Astrocyte of the spinal cord (primary cell): ENCODE measurements at regions not wholly inside any gene's neighbourhood (a gene's known extent, or its start where the extent isn't known, plus 50 kb on each side); places are given as distances from the start of the nearest gene placed in this dataset.

ENCODE experiments used
- DNase-seq: peaks from one replicate; pipeline ENCODE4 v3.0.0; 2011; ENCODE audit warnings: low read depth, low spot score
- H3K4me3 ChIP-seq: 2 replicates; pipeline ENCODE4 v1.5.1; 2011; ENCODE audit warnings: low read depth, mild to moderate bottlenecking, low read length, moderate library complexity
- in situ Hi-C: cut with HindIII; loops from 2 replicates; pipeline ENCODE4 v1.10.0; 2017; ENCODE audit warnings: low sequenced_read_pairs
- TF ChIP-seq, protein P1 (sequence below): IDR thresholded peaks from 2 replicates; pipeline ENCODE4 v1.5.1; 2012; ENCODE audit warnings: low read depth, mild to moderate bottlenecking, low read length, inconsistent platforms

DNA sequence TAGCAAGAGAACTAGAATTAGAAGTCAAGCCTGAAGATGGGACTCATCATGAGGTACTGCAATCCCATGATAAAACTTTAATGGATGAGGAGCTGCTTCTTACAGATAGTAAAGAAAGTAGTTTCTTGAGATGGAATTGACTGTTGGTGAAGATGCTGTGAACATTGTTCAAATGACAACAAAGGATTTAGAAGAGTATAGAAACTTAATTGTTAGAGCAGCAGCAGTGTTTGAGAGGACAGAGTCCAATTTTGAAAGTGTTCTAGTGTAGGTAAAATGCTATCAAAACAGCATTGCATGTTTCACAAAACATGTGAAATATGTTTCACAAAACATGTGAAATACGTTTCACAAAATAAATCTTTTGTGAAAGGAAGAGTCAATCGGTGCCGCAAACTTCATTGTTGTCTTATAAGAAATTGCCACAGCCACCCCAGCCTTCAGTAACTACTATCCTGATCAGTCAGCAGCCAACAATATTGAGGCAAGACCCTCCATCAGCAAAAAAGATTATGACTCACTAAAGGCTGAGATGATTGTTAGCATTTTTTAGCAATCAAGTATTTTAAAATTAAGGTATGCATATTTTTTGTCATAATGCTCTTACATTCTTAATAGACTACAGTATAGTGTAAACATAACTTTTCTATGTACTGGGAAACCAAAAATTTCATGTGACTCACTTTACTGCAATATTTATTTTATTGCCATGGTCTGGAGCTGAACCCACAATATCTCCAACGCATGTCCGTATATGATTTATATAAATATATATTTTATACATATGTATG lies 173.4 kb upstream of the BMP4 start:
- no peak overlapping the region for H3K4me3 ChIP-seq
- in situ Hi-C loops = no loop called here
- TF ChIP-seq, protein P1, sequence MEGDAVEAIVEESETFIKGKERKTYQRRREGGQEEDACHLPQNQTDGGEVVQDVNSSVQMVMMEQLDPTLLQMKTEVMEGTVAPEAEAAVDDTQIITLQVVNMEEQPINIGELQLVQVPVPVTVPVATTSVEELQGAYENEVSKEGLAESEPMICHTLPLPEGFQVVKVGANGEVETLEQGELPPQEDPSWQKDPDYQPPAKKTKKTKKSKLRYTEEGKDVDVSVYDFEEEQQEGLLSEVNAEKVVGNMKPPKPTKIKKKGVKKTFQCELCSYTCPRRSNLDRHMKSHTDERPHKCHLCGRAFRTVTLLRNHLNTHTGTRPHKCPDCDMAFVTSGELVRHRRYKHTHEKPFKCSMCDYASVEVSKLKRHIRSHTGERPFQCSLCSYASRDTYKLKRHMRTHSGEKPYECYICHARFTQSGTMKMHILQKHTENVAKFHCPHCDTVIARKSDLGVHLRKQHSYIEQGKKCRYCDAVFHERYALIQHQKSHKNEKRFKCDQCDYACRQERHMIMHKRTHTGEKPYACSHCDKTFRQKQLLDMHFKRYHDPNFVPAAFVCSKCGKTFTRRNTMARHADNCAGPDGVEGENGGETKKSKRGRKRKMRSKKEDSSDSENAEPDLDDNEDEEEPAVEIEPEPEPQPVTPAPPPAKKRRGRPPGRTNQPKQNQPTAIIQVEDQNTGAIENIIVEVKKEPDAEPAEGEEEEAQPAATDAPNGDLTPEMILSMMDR = no peak
- DNase-seq = no peak

DNA sequence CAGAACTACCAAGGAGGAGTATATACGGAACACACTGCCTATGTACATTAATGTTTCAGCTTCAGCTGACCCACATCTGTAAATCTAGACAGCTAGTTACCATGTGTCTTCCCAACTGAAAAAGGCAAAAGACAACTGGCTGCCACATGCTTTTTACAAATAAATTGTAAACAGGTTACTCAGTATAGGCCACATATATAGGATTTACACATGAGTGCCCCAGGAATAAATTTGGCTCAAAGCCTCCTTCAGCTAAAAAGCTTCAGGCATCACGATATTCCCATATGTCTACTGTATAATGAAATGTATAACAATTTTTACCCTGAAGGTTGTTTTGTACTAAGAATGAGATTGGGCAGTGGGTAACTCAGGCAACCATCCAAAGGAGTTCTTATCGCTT lies 175.9 kb upstream of the BMP4 start:
- in situ Hi-C loops = no loop called here
- no peak overlapping the region for H3K4me3 ChIP-seq
- TF ChIP-seq, protein P1 = no peak
- no peak for DNase-seq

DNA sequence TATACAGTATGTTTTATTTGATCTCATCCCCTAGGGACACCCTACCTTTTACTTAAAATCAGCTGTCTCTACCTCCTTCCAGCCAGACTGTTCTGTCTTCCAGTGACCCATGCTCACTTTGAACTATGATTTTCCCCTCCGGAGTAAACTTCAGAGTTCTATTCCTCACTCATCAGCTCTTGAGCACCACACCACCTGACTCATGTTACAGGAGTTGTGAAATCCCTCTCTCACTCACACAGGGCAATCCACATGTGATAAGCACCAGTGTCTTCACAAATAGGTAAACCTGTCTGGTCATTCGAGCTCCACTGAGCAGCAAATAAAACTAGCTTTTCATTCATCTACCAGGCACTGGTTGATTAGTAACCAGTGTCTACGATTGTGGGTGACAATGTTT lies 177.3 kb upstream of the BMP4 start:
- in situ Hi-C loops = no loop called here
- H3K4me3 ChIP-seq = no peak overlapping the region

GRCh38 chr14:54135804-54136280 lies 179.2 kb upstream of the BMP4 start:
- no peak overlapping the region for H3K4me3 ChIP-seq
- TF ChIP-seq, protein P1 = no peak
- in situ Hi-C loops = no loop called here
- DNase-seq = no peak

More for the DNA sequence above, 177.3 kb upstream of the BMP4 start:
- TF ChIP-seq, protein P1 = no peak
- DNase-seq = no peak

DNA sequence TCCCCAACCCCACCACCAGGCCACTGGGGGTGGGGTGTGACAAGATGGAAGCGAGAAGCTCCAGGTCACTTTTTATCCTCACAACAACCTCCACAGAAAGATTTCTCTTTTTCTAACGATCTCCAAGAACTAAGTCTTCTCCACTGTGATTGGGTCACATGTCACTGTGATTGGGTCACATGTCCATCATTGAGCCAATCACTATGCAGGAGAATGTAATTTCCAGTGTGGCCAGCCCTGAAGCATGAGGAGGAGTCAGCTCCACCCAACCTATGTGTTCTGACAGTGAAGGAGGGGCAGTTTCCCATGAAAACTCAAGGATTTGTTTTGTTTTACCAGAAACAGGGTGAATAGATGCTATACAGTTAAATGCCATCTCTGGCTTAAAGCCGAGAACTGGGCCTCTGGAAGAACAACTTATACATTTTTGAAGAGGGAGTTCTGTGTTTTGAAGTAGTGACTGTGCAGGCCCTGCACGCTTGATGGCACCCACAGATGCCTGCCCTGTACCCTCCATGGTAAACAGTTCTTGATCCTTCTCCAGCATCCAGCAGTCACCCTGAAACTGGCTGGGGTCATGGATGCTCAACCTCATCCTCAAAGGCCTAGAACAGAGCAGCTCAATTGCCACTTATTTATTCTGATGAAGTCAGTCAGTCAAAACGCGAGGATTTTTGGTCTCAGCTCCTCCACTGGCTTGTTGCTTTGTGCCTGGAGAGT lies 180.4 kb upstream of the BMP4 start:
- no peak for DNase-seq
- H3K4me3 ChIP-seq = no peak overlapping the region
- TF ChIP-seq, protein P1 = no peak
- in situ Hi-C loops = no loop called here

GRCh38 chr14:54137614-54137961 lies 181.0 kb upstream of the BMP4 start:
- no peak overlapping the region for H3K4me3 ChIP-seq
- no peak for DNase-seq
- TF ChIP-seq, protein P1 = no peak
- in situ Hi-C loops = no loop called here
